ENCODE measurements at regions not wholly inside any gene's neighbourhood (a gene's known extent, or its start where the extent isn't known, plus 50 kb on each side); places are given as distances from the start of the nearest gene placed in this dataset.

DNA sequence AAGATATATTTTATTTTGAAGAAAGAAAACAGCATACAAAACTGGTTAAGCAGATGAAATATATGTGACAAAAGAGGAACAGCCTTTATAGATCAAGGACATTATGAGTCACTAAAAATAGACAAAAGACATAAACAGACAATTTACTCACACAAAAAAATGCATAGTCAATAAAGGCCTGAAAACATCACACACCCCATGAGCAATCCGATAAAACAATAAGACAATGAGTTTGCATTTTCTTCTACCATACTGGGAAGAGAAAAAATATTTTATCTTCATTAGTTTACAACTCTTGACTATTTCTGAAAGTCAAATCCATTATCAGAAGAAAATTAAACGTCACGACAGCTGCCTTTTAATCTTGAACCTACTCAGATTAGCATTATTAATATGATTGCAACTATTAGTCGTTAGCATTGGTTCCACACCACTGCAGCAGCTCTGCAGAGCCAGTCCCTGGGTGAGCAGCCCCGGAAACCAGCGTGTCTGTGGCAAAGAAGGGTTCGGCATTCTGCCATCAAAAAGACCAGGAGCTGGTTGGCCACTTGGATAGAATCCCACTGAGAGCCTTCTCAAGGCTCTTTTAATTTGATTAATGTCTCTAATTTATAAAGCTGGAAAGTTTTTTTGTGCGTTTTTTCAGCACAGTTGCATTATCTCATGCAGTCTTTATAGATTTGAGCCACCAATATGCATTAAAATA lies 305.4 kb upstream of the SHH start:
- H3K4me1 ChIP-seq, result no peaks in the 10 kb centered on the region

GRCh38 chr7:156116514-156117215 lies 304.4 kb upstream of the SHH start:
- Histone ChIP-seq H3K4me3 (ENCODE audit: low read depth, low read length) (no peak overlapping the region), H3K27me3 (peaks cover 15% of the 10 kb centered on the region), H3K4me1 (no peaks in the 10 kb centered on the region), H3K9me3 (no peaks in the 10 kb centered on the region), H3K36me3 (no peaks in the 10 kb centered on the region)
- no peak for DNase-seq
- TF ChIP-seq, protein P1, sequence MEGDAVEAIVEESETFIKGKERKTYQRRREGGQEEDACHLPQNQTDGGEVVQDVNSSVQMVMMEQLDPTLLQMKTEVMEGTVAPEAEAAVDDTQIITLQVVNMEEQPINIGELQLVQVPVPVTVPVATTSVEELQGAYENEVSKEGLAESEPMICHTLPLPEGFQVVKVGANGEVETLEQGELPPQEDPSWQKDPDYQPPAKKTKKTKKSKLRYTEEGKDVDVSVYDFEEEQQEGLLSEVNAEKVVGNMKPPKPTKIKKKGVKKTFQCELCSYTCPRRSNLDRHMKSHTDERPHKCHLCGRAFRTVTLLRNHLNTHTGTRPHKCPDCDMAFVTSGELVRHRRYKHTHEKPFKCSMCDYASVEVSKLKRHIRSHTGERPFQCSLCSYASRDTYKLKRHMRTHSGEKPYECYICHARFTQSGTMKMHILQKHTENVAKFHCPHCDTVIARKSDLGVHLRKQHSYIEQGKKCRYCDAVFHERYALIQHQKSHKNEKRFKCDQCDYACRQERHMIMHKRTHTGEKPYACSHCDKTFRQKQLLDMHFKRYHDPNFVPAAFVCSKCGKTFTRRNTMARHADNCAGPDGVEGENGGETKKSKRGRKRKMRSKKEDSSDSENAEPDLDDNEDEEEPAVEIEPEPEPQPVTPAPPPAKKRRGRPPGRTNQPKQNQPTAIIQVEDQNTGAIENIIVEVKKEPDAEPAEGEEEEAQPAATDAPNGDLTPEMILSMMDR (IDR thresholded peaks at IDR 0.05; ENCODE audit: low read depth, low read length), result no peak

More for the DNA sequence above, 305.4 kb upstream of the SHH start:
- Histone ChIP-seq H3K4me3 (ENCODE audit: low read depth, low read length) (no peak overlapping the region), H3K27me3 (peaks cover 10% of the 10 kb centered on the region), H3K36me3 (no peaks in the 10 kb centered on the region), H3K9me3 (no peaks in the 10 kb centered on the region)
- DNase-seq, result no peak
- TF ChIP-seq, protein P1 (IDR thresholded peaks at IDR 0.05; ENCODE audit: low read depth, low read length), result no peak

GRCh38 chr7:156115582-156115981 lies 303.3 kb upstream of the SHH start:
- H3K27me3 ChIP-seq, result peaks cover 26% of the 10 kb centered on the region
- H3K4me3 ChIP-seq (ENCODE audit: low read depth, low read length), result no peak overlapping the region
- no peaks in the 10 kb centered on the region for H3K4me1 ChIP-seq
- TF ChIP-seq, protein P1 (IDR thresholded peaks at IDR 0.05; ENCODE audit: low read depth, low read length), result no peak
- H3K36me3 ChIP-seq, result no peaks in the 10 kb centered on the region
- H3K9me3 ChIP-seq, result no peaks in the 10 kb centered on the region
- no peak for DNase-seq

GRCh38 chr7:156113731-156114130 lies 301.5 kb upstream of the SHH start:
- H3K4me3 ChIP-seq (ENCODE audit: low read depth, low read length), result no peak overlapping the region
- no peaks in the 10 kb centered on the region; the same call in 1 of the 2 replicates for H3K9me3 ChIP-seq
- H3K4me1 ChIP-seq, result no peaks in the 10 kb centered on the region
- H3K36me3 ChIP-seq, result no peaks in the 10 kb centered on the region
- DNase-seq, result no peak
- TF ChIP-seq, protein P1 (IDR thresholded peaks at IDR 0.05; ENCODE audit: low read depth, low read length), result no peak
- H3K27me3 ChIP-seq, result peaks cover 26% of the 10 kb centered on the region

DNA sequence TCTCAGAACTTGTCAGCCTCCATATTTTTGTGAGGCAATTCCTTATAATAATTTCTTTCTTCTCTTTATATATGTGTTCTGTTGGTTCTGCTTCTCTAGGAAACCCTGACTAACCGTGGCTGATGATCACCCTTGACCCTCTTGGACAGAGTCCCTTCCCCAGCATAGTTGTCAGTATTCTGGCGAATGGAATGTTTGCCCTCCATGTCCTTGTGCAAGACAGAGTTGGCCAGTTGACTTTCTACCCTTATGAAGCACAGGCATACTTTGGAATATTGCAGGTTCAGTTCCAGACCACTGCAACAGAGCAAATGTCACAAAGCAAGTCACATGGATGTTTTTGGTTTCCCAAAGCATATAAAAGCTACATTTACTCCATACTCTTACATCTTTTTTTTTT lies 297.7 kb upstream of the SHH start:
- no peak overlapping the region for H3K4me3 ChIP-seq (ENCODE audit: low read depth, low read length)
- DNase-seq, result no peak
- no peaks in the 10 kb centered on the region; the same call in 1 of the 2 replicates for H3K9me3 ChIP-seq
- TF ChIP-seq, protein P1 (IDR thresholded peaks at IDR 0.05; ENCODE audit: low read depth, low read length), result no peak
- H3K36me3 ChIP-seq, result no peaks in the 10 kb centered on the region
- no peaks in the 10 kb centered on the region for H3K4me1 ChIP-seq
- H3K27me3 ChIP-seq, result peaks cover 23% of the 10 kb centered on the region

GRCh38 chr7:156109076-156109475 lies 296.8 kb upstream of the SHH start:
- H3K27me3 ChIP-seq, result peaks cover 23% of the 10 kb centered on the region

More at GRCh38 chr7:156109076-156109475, 296.8 kb upstream of the SHH start:
- Histone ChIP-seq H3K4me3 (ENCODE audit: low read depth, low read length) (no peak overlapping the region), H3K9me3 (no peaks in the 10 kb centered on the region; the same call in 1 of the 2 replicates), H3K36me3 (no peaks in the 10 kb centered on the region), H3K4me1 (no peaks in the 10 kb centered on the region)
- no peak for DNase-seq
- TF ChIP-seq, protein P1 (IDR thresholded peaks at IDR 0.05; ENCODE audit: low read depth, low read length), result no peak
